Activated CD4-positive, alpha-beta T cell treated with anti-CD3 and anti-CD28 coated beads, Interleukin-2, amount 50 U/mL, for 16 hours (primary cell): ENCODE measurements at regions not wholly inside any gene's neighbourhood (a gene's known extent, or its start where the extent isn't known, plus 50 kb on each side); places are given as distances from the start of the nearest gene placed in this dataset.
A peak's percentile ranks its signal among the peaks of the same experiment; 100 is the strongest.
"Not testable (repeated sequence)": the region's sequence is repeated elsewhere in the genome, so short reads cannot be mapped to it uniquely, and the experiment has no call there.

Experiments
- DNase-seq: peaks from one replicate; pipeline ENCODE4 v3.0.0-alpha.2; 2020

DNA sequence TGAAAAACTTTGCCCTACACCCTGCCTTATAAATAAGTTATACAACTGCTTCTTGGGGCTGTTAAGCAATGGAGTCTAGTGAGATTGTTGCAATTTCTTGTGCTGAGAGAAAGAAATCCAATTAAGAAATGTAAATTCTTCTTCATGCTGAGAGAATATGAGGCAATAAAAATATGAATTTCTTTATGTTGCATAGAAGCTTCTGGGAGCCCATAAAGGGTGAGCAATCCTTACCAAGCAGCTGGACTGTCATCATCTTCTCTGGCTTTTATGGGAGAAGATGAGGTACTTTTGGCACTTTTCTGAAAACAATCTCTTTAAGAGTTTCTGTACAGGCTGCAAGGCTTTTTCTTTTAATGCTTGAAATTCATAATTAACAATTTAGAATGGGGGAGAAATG is 204.3 kb downstream of the DMRTA1 start:
- no peak for DNase-seq

DNA sequence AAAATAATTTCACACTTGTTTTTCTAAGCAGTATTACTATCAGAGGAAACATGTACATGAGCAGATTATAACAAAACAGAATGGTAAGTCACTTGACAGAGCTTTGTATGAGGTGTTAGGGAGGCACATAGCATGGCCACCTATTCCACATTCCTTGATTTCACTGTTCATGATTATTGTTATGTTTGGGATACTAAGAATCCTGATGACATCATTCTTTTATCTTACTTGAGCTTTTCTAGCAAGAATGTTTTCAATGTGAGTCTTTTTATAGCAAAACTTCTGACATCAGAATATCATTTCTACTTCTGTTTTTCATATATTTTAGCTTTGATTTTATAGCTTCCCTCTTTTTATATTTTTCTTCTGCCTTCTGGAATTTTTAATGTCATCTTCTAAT is 208.2 kb downstream of the DMRTA1 start:
- no peak for DNase-seq

DNA sequence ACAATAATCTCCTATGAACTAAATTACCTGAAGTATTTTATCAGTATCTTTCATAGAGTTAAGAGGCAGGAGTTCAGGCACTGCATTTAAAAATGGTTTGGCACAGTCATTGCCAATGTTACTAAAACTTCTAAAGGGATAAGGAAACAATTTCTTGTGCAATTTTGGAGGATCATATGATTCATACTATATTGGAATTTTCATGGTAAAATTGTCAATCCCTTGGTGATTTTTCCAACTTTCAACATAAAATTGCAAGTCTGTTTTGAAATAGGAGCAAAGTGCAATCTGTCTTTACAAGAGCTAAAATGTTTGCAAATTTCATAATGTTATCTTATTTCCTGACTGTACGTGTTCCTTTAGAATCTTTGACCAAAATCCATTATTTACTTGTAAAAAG is 211.1 kb downstream of the DMRTA1 start:
- no peak for DNase-seq

DNA sequence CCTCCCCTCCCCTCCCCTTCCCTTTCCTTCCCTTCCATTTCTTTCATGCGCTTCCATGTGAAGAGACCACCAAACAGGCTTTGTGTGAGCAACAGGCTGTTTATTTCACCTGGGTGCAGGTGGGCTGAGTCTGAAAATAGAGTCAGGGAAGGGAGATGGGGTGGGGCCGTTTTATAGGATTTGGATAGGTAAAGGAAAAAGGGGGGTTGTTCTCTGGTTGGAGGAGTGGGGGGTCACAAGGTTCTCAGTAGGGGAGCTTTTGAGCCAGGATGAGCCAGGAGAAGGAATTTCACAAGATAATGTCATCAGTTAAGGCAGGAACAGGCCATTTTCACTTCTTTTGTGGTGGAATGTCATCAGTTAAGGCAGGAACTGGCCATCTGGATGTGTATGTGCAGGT is 211.9 kb downstream of the DMRTA1 start:
- not testable (repeated sequence) for DNase-seq

DNA sequence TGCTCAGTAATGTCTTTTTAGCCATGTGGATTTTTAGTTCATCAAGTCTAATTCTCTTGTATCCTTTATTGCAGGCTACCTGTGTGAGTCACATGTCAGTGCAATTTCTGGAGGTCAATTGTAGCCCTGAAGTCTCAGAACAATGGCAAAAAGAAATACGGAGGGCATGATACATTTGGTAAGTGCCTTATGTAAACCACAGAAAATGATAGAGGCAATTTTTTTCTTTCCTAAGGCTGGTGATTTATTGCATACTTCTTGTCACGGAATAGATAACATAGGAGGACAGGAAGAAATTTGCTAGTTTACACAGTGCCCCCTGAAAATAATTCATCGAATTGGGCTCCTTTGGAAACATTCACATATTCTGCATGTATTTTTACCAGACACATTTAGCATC is 235.9 kb downstream of the DMRTA1 start:
- DNase-seq = no peak

DNA sequence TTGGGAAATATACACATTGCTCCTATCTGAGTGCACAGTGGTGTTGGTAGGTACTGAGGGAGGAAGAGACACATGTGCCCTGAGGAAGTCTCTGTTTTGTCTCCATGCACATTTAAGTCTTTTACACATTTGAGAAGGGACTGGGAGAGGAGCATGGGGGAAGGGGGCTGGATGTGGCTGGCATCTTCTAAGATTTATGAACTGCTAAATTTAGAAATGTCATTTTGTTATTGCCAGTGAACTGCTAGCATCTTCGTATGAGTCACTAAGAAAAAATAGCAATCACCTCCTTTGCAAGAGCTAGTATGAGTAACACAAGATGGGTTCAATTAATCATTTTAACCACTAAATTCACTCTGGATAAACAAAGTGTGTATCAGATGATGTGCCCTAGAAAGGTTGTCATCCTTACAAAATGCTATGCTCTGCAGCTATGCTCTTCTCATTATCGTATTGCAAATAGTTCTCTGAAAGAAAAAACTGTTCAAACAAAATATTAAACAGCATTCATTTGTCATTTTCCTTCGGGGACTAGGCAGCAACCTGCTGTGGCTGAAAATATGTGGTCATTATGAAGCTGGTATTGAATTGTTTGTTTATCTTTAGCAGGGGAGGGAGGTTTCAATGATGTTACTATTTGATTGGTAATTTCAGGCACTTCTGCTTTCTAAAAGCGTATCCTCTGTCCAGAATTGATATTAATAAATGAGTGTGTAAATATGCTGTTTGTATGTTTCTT is 236.5 kb downstream of the DMRTA1 start:
- peak; percentile 34 for DNase-seq

DNA sequence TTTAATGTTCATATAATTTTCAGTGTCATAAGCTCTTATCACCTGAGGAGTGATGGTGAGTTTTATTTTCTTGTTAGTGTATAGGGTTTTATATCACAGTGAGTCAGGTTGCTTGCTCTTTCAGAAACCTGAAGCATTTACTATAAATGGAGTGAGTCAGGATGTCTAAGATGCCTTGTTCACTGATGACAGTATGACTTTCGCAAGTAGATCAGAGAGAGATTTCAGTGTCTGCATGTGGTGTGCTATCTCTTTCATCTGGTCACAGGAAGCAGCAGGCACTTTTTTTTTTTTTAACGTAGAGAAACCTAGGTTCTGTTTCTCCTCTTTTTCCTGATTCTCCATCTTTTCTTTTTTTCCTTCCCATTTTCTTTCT is 237.1 kb downstream of the DMRTA1 start:
- DNase-seq = peak; percentile 54

DNA sequence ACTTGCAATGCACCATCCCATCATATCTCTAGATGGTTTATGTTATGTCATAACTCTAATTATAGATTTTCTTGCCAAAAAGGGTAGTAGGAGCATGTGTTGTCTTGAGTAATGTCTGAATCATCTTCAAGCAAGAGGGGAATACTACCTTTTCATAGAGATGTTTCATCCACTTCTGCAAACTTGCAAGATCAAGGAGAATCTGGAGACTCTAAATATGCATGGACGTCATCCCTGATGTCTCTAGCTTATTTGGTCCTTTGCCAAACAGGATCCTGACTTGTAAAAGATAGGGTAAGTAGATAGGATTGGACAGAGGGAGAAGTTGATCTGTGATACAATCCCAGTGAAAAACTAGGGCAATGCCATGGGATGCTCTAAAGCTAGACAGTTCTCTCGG is 246.5 kb downstream of the DMRTA1 start:
- DNase-seq = no peak

DNA sequence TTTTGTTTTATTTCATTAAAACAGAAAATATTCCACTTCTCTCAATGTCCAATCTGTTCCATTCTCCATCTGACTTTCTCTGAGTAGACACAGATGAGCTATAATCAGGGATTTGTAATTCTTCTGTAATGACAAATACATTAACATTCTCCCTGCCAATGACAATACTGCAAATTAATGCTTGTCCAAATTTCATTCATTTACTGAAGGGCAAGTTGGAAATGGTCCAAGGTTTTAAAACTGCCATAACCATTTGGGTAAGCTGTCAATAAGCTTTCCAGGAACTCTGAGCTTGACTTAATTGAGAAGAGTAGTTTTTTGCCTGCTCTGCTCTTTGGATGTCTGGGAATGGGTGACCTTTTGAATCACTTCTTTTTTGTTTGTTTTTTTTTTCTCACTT is 253.5 kb downstream of the DMRTA1 start:
- DNase-seq = no peak

DNA sequence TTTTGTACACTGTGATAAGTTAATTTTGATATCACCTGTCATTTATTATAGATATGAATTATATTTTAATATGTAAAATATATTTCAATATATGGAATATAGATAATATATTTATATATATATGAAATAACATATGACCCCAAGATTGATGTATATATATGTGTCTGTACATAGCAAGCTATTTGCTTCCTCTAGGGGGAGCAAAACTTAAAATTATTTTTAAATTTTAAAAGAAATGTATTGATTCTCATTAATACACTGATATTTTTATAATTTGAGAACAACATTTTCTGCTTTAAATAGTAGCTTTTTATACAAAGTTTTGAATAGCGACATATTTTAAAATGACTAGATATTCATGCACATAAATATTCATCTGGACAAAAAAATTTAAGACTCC is 272.0 kb downstream of the DMRTA1 start:
- DNase-seq = no peak

DNA sequence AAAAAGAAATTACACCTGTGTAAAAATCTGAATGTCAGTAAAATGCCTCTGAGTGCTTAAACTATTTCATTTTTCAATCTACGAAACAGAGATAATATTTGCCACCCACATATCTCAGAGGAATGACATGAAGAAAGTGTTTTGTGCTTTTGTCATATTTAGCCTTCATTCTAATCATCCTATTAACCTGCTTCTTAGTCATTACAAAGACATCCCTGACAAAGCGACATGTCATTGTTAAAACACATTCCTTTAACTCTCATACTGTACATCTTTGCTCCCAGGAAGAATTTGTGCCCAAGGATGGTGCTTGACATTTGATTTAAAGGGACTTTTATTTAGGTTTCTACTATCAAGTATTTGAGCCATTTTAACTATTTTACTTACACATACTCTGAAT is 275.9 kb downstream of the DMRTA1 start:
- no peak for DNase-seq

DNA sequence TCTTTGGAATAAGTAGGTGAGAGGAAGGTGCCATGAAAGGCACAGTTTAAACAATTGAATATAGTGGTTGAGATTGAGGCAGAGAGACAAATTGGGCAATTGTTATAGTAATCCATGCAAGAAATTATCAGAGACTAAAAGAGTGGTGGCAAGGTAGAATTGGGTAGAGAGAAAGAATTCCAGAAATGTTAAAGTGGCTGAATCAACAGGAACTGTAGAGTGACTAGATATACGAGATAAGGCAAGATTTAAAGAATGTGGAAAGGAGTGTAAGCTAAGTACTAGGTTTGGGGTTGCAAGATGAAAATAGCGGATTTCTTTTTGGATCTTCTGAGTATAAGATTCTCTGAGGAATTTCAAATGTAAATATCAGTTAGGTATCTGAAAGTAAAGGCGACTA is 285.2 kb downstream of the DMRTA1 start:
- no peak for DNase-seq

DNA sequence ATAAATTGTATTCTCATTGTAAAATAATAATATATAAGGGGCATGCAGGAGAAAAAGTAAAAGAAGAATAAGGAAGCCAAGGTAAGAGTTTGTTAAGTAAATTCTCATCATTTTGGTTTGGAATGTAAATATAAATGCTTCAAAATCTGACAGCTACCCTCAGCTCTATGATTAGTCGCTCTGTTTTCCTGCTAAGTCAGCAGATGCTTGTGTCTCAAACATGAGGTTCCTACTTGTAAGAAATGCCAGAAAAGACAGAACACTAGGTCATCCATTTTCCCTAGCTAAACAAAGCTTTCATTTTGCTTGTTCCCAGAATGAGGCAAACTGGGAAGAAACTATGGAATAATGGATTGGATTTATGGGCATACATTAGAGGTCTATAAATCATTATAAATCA is 293.1 kb downstream of the DMRTA1 start:
- no peak for DNase-seq

DNA sequence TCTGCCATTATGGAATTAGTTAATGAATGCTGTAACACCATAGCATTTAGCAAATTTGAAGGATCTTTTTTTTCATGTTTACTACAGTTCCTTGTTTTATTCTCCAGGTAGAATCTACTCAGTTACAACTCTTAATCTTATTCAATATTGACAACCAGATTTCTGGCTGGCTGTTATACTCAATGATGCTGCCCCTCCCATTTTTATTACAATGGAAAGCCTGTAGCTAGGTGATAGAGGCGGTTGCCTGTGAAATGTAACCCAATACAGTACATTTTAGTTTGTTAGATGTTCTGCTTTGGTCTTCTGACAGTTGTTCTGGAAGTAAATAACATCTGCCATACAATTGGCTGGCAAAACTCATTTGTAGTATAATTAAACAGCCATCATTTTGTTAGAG is 294.2 kb downstream of the DMRTA1 start:
- DNase-seq = no peak

DNA sequence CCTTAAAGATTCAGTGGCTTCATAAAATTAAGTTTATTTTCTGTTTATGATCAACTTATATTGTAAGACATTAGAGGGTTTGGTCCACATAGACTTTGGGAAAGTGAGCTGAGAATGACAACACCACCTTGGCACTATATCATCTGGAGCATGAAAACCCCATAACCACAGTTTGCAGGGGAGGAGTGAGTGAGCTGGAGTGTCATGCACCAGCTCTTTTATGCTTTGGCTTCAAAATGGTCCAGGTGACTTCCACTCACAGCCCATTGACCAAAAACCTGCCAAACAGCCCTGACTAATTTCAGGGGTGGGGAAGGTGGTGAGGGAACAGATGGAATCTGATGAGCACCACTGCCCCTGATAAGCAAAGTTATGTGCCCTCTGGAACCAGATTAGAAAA is 295.8 kb downstream of the DMRTA1 start:
- no peak for DNase-seq

DNA sequence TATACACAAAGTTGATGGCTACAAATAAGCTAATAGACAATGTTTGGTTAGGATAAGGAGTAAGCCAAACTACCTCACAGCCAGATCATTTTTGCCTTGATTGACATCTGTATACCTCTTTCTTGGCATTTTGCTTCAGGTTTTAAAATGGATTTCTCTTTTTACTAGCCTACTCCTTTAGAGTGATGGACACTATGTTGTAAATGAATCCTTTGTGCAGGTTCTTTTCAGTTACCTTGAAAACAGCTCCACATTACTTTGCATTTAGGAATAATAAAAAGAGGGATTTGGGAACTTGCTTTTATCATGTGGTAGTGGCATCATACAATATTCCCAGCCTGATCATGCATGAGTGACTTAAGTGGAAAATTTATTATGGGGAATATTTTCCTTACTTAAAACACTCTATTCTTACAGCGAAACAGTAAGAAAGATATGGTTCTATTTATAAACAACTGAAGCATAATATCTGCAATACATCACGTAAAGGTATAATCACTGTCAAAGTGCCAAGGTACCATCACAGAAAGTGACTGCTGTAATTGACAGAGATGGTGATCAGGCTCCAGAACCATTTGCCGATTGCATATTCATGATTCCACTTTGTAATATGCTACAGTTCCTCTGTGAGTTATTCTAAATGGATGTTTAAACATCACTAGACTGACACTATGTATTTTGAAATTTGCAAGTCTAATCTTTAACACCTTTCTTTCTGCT is 327.0 kb downstream of the DMRTA1 start:
- DNase-seq = no peak

DNA sequence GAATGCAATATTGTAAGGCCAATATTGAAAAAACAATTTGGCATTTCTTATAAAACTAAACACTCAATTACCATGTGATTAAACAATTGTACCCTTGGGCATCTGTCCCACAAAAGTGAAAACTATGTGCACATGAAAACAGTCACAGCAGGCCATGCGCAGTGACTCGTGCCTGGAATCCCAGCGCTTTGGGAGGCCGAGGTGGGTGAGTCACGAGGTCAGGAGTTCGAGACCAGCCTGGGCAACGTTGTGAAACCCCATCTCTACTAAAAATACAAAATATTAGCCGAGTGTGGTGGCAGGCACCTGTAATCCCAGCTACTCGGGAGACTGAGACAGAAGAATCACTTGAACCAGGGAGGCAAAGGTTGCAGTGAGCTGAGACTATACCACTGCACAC is 343.7 kb downstream of the DMRTA1 start:
- DNase-seq = no peak

DNA sequence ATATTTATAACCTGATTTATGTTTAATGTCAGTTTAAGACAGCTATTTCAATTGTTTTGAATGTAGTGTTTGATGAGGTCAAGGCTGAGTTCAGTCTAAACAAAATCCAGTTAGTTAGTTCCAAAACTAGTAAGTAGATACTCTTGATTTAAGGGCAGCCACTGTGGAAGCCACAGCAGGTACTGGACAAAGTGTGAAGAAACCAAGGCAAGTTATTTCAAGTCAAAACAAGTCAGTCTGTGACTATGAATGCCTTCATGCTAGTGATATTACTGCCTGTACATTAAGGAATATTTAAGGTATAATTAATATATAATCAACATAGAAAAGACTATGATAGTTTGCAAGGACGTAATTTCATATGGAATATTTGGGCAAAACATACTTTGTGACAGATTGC is 362.3 kb downstream of the DMRTA1 start:
- DNase-seq = no peak

DNA sequence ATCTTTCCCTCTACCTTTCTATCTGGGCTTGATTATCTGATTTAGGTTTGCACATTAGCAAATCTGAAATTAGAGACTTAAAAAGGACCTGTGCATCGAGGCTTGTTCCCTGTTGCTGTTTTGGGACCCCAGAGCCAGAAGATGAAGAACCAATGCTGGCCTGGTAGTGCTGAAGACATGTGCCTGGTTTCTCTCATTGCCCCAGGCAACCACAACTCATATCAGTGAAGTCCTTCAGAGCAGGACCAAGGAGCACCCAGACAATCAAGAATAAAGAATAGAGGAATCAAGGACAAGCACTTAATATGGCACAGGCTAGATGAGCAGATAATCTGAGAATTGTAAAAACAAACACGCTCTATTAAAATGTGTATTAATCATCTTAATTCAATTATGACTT is 362.7 kb downstream of the DMRTA1 start:
- no peak for DNase-seq

DNA sequence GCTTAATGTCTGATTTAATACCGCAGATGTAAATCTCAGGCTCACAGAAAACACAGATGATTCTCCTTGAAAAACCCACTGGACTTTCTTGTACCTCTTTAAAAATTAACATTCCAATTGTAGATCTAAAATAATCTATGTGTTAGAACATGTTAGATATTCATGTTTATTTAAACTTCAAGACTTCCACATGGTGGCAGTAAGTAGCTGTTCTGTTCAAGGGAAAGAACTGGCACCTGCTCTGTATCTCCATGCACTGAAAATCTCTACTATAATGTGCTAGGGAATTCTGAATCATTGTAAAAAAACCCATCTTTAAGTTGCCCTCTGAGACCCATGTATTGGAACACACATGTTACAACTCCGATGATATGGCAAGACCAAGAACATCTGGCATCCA is 366.9 kb downstream of the DMRTA1 start:
- DNase-seq = peak; percentile 0

DNA sequence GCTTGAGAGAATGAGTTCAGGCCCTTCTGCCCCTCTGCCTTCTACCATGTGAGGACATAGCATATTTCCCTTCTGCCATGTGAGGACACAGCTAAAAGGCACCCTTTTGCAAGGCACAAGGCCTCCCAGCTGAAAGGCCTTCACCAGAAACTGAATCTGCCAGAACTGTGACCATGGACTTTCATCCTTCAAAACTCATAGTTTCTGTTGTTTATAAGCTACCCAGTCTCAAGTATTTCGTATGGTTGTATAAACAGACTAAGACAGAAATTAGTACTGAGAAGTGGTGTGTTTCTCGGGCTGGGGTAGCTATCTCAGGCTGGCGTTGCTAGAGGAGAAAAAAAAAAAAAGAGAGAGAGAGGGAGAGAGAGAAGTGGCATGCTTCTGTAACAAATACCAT is 368.6 kb downstream of the DMRTA1 start:
- no peak for DNase-seq

DNA sequence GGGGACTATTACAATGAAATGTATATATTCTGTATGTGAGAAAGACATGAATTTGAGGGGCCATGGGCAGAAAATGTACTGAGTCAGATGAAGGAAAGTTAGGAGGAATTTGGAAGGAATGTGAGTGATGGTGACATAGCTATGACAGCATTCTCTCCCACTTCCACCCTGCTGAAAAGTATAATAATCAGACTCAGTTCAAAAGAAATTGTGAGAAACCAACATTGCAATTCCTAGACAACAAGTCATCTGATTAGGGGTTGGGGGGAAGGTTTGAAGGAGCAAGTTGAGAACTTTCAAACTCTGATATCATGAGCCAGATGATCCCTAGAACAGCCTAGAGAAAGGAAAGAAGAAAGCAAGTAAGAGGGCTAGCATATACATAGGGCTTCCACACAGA is 370.6 kb downstream of the DMRTA1 start:
- DNase-seq = no peak

DNA sequence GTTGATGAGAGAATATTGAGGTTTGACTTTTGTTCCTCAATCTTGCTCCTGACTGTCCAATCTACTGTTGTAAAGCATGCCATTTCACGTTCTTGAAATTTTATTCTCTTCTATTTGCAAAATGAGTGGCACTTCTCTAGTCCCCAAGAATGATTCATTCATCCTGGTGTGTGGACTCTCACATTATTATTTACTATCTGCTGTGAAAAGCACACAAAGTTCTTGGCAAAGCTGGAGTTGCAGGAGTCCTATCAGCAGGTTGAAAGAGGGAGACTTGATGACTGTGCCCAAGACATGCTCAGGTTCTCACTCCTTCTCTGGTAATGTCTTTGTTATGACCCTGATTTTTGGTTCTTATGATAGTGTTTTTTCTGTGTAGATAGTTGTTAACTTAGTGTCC is 382.6 kb downstream of the DMRTA1 start:
- DNase-seq = no peak

DNA sequence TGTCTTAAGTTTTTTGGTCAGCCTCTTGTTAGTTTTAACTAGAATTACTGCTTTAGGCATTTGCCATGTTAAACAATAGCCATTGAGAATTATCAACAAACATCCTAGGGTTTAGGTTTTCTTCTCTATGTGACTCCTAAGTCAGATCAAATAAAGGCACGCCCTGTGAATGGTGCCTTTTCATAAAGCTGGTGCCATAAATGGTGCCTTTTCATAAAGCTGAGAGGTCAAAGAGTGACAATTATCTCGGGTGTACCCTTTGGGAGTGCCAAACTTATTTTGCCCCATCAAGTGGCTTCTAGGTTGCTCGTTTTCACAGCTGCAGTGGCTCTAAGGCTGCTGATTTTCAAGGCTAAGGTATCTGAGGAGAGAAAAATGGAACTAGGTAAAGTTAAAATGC is 391.6 kb downstream of the DMRTA1 start:
- DNase-seq = no peak

DNA sequence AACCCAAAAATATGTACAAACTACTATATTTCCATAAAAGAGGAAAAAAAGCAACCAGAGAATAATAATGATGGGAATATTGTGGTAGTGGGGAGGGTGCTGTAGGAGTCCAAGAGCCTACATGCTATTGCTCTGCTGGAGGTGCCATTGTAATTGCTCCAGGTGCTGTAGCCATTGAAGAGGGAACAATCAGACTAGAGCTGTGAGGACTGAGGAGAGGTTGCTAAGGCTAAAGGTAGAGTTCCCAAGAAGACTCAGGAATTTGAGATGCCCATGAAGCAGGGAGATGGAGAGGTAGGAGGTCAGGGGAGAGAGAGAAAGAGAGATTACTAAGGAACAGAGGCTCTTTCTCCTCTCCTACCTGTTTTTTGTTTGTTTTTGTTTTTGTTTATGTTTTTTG is 394.0 kb downstream of the DMRTA1 start:
- no peak for DNase-seq
